MM.1S (cell line): ENCODE measurements at regions not wholly inside any gene's neighbourhood (a gene's known extent, or its start where the extent isn't known, plus 50 kb on each side); places are given as distances from the start of the nearest gene placed in this dataset.
"Not testable (repeated sequence)": the region's sequence is repeated elsewhere in the genome, so short reads cannot be mapped to it uniquely, and the experiment has no call there.

Source experiments
- DNase-seq: peaks from one replicate; pipeline ENCODE4 v3.0.0-alpha.2; 2015
- H2AFZ ChIP-seq: fragments of 300-600 bp; sonication (generic); 2 replicates; pipeline ENCODE4 v1.6.0; 2016; ENCODE audit warnings: antibody characterized with exemption, low read length
- H3F3A ChIP-seq: fragments of 300-600 bp; sonication (generic); 2 replicates; pipeline ENCODE4 v1.6.1; 2016; ENCODE audit warnings: mild to moderate bottlenecking, antibody characterized with exemption, low read length, moderate library complexity, mixed read lengths; ENCODE audit not compliant: insufficient read depth
- H3K27ac ChIP-seq: fragments of 300-600 bp; sonication (generic); 2 replicates; pipeline ENCODE4 v1.5.1; 2016; ENCODE audit warnings: mild to moderate bottlenecking, low read length
- H3K27me3 ChIP-seq: fragments of 300-600 bp; sonication (generic); replicated peaks from 2 replicates; pipeline ENCODE4 v1.6.0; 2016; ENCODE audit warnings: low read length; ENCODE audit not compliant: insufficient read depth
- H3K36me3 ChIP-seq: fragments of 300-600 bp; sonication (generic); replicated peaks from 2 replicates; pipeline ENCODE4 v1.6.1; 2016; ENCODE audit warnings: mild to moderate bottlenecking, low read length, mixed read lengths; ENCODE audit not compliant: insufficient read depth
- H3K4me1 ChIP-seq: fragments of 300-600 bp; sonication (generic); 2 replicates; pipeline ENCODE4 v1.6.1; 2016; ENCODE audit warnings: low read length, mixed read lengths
- H3K4me2 ChIP-seq: fragments of 300-600 bp; sonication (generic); 2 replicates; pipeline ENCODE4 v1.6.0; 2016; ENCODE audit warnings: low read depth, low read length
- H3K4me3 ChIP-seq: fragments of 300-600 bp; sonication (generic); 2 replicates; pipeline ENCODE4 v1.5.1; 2016; ENCODE audit warnings: low read length, mixed read lengths
- H3K79me2 ChIP-seq: fragments of 300-600 bp; sonication (generic); 2 replicates; pipeline ENCODE4 v1.6.1; 2016; ENCODE audit warnings: mixed run types, low read length, mixed read lengths
- H3K9ac ChIP-seq: fragments of 300-600 bp; sonication (generic); 2 replicates; pipeline ENCODE4 v1.6.1; 2016; ENCODE audit warnings: low read length, mixed read lengths
- H3K9me2 ChIP-seq: fragments of 300-600 bp; sonication (generic); replicated peaks from 2 replicates; pipeline ENCODE4 v1.6.1; 2016; ENCODE audit warnings: mild to moderate bottlenecking, low read length, mixed read lengths; ENCODE audit not compliant: insufficient read depth
- H3K9me3 ChIP-seq: fragments of 300-600 bp; sonication (generic); replicated peaks from 2 replicates; pipeline ENCODE4 v1.6.1; 2016; ENCODE audit warnings: mild to moderate bottlenecking, low read length, mixed read lengths; ENCODE audit not compliant: insufficient read depth
- H4K20me1 ChIP-seq: fragments of 300-600 bp; sonication (generic); 2 replicates; pipeline ENCODE4 v1.6.1; 2016; ENCODE audit warnings: mild to moderate bottlenecking, low read length, moderate library complexity, mixed read lengths; ENCODE audit not compliant: insufficient read depth
- EZH2 ChIP-seq: fragments of 300-600 bp; sonication (generic); optimal IDR thresholded peaks from 2 replicates; pipeline ENCODE3; 2017; ENCODE audit warnings: low read depth, mild to moderate bottlenecking, antibody characterized with exemption, low read length, mixed read lengths
- EZH2phosphoT487 ChIP-seq: fragments of 300-600 bp; sonication (generic); IDR thresholded peaks from 2 replicates; pipeline ENCODE4 v1.6.1; 2018; ENCODE audit warnings: antibody characterized with exemption, low read length
- TF ChIP-seq, protein P1 (sequence below): fragments of 300-600 bp; sonication (generic); IDR thresholded peaks from 2 replicates; pipeline ENCODE4 v1.5.1; 2016; ENCODE audit warnings: antibody characterized with exemption, low read length, mixed read lengths

DNA sequence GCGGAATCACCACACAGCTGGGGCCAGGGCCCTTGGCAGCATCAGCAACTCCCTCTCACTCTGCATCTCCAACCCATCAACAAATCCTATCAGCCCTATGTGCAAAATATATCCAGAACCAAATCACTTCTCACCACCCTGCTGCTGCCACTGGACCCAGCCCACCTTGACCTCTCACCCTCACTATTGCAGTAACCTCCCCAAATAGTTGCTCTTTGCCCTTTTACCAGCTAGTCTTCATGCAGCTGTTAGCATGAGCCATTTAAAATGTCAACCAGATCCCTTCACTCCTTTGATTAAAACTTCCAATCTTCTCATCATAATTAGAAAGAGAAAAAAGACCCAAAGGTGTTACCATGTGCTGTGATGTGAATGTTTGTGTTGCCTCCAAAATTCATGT is 155.7 kb upstream of the IRF2BP2 start:
- TF ChIP-seq EZH2 (no peak), EZH2phosphoT487 (no peak)
- TF ChIP-seq, protein P1, sequence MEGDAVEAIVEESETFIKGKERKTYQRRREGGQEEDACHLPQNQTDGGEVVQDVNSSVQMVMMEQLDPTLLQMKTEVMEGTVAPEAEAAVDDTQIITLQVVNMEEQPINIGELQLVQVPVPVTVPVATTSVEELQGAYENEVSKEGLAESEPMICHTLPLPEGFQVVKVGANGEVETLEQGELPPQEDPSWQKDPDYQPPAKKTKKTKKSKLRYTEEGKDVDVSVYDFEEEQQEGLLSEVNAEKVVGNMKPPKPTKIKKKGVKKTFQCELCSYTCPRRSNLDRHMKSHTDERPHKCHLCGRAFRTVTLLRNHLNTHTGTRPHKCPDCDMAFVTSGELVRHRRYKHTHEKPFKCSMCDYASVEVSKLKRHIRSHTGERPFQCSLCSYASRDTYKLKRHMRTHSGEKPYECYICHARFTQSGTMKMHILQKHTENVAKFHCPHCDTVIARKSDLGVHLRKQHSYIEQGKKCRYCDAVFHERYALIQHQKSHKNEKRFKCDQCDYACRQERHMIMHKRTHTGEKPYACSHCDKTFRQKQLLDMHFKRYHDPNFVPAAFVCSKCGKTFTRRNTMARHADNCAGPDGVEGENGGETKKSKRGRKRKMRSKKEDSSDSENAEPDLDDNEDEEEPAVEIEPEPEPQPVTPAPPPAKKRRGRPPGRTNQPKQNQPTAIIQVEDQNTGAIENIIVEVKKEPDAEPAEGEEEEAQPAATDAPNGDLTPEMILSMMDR: no peak
- no peaks in the 10 kb centered on the region for H3K27me3 ChIP-seq
- no peaks in the 10 kb centered on the region for H3K79me2 ChIP-seq
- H2AFZ ChIP-seq: no peak overlapping the region
- no peak for DNase-seq
- H4K20me1 ChIP-seq: no peaks in the 10 kb centered on the region
- H3K9me3 ChIP-seq: no peaks in the 10 kb centered on the region
- H3K9ac ChIP-seq: no peak overlapping the region
- no peak overlapping the region for H3K27ac ChIP-seq
- no peaks in the 10 kb centered on the region for H3K9me2 ChIP-seq
- no peak overlapping the region for H3K4me2 ChIP-seq
- no peaks in the 10 kb centered on the region for H3F3A ChIP-seq
- H3K36me3 ChIP-seq: no peaks in the 10 kb centered on the region
- H3K4me1 ChIP-seq: peaks cover 15% of the 10 kb centered on the region
- H3K4me3 ChIP-seq: no peak overlapping the region

DNA sequence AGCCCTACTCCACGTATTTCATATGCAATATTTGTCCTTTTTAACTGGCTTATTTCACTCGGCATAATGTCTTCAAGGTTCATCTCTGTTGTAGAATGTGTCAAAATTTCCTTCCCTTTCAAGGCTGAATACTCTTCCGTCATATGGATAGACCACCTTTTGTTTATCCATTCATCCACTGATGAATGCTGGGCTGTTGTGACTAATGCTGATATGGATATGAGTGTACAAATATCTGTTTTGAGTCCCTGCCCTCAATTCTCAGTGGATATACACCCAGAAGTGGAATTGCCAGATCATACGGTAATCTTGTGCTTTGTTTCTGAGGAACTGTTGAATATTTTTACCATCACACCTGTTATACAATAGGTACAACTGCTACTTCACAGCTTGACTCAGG is 155.2 kb upstream of the IRF2BP2 start:
- H3K36me3 ChIP-seq: no peaks in the 10 kb centered on the region
- H3K9me3 ChIP-seq: no peaks in the 10 kb centered on the region
- H3K4me3 ChIP-seq: no peak overlapping the region
- no peaks in the 10 kb centered on the region for H3K9me2 ChIP-seq
- DNase-seq: no peak
- H4K20me1 ChIP-seq: no peaks in the 10 kb centered on the region
- no peak overlapping the region for H3K27ac ChIP-seq
- TF ChIP-seq EZH2phosphoT487 (no peak), EZH2 (no peak)
- TF ChIP-seq, protein P1: no peak
- H3K9ac ChIP-seq: no peak overlapping the region
- H3K27me3 ChIP-seq: no peaks in the 10 kb centered on the region
- H3K4me1 ChIP-seq: peaks cover 13% of the 10 kb centered on the region
- H3K79me2 ChIP-seq: no peaks in the 10 kb centered on the region
- no peak overlapping the region for H3K4me2 ChIP-seq
- no peaks in the 10 kb centered on the region for H3F3A ChIP-seq
- H2AFZ ChIP-seq: no peak overlapping the region

DNA sequence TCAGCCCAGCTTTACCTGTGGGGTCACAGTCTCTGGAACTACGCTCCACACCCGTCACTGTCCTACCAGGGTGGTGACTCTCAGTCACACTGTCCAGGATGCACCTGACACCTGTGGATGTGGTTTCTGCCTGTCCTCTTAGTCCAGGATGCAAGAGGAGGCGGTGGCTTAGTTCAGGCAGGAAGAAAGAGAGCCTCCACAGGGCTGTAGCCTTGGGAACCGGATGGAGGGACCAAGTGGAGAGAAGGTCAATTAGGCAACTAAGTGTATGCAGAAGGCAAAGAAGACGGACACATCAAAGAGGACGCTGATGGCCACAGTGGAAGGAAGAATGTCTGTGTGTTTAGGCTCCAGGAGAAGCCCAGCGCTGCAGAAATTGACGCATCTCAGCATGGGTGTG is 153.9 kb upstream of the IRF2BP2 start:
- peaks cover 13% of the 10 kb centered on the region for H3K4me1 ChIP-seq
- no peaks in the 10 kb centered on the region for H3K27me3 ChIP-seq
- H4K20me1 ChIP-seq: no peaks in the 10 kb centered on the region
- TF ChIP-seq EZH2phosphoT487 (no peak), EZH2 (no peak)
- TF ChIP-seq, protein P1: no peak
- peak; percentile 40 for DNase-seq
- H3K9me3 ChIP-seq: no peaks in the 10 kb centered on the region
- H3K36me3 ChIP-seq: no peaks in the 10 kb centered on the region
- H3K79me2 ChIP-seq: no peaks in the 10 kb centered on the region
- no peaks in the 10 kb centered on the region for H3K9me2 ChIP-seq
- H3K4me2 ChIP-seq: no peak overlapping the region
- H2AFZ ChIP-seq: no peak overlapping the region
- H3K4me3 ChIP-seq: no peak overlapping the region
- no peak overlapping the region for H3K27ac ChIP-seq
- H3F3A ChIP-seq: no peaks in the 10 kb centered on the region
- H3K9ac ChIP-seq: no peak overlapping the region

DNA sequence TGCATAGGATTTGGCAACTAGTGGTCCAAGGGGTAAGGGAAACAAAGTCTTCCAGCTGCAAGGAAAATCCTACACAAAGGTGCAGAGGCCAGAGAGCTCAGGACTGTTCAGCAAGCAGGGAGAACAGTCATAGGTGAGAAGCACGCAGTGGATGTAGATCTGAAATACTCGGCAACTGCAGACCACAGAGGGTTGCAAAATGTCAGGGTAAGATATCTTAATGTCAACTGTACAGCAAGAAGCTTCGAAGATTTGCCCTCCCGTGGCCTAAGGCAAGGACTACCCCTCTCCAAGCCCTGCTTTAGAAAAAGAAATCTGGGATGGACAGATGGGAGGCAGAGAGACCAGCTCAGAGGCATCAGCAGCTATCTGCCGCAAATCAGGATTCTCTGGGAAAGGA is 153.4 kb upstream of the IRF2BP2 start:
- H3K36me3 ChIP-seq: no peaks in the 10 kb centered on the region
- no peak for TF ChIP-seq EZH2phosphoT487
- TF ChIP-seq EZH2: no peak
- TF ChIP-seq, protein P1: no peak
- H2AFZ ChIP-seq: no peak overlapping the region
- H3K27ac ChIP-seq: no peak overlapping the region
- no peaks in the 10 kb centered on the region for H3K27me3 ChIP-seq
- no peak overlapping the region for H3K9ac ChIP-seq
- no peaks in the 10 kb centered on the region for H3K79me2 ChIP-seq
- no peaks in the 10 kb centered on the region for H3F3A ChIP-seq
- H3K9me2 ChIP-seq: no peaks in the 10 kb centered on the region
- H3K4me3 ChIP-seq: no peak overlapping the region
- no peak overlapping the region for H3K4me2 ChIP-seq
- H3K9me3 ChIP-seq: no peaks in the 10 kb centered on the region
- no peaks in the 10 kb centered on the region for H4K20me1 ChIP-seq
- no peak for DNase-seq
- peaks cover 13% of the 10 kb centered on the region for H3K4me1 ChIP-seq

DNA sequence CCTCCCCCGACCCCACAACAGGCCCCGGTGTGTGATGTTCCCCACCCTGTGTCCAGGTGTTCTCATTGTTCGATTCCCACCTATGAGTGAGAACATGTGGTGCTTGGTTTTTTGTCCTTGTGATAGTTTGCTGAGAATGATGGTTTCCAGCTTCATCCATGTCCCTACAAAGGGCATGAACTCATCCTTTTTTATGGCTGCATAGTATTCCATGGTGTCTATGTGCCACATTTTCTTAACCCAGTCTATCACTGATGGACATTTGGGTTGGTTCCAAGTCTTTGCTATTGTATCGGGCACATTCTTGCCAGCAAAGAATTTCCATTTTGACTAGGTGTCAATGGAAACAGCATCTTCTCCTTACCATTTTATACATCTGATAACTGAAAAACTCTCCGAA is 152.1 kb upstream of the IRF2BP2 start:
- H3K4me2 ChIP-seq, H3K9me2 ChIP-seq, H3K27ac ChIP-seq, H3K9me3 ChIP-seq, DNase-seq, H3K9ac ChIP-seq, H4K20me1 ChIP-seq, H3K79me2 ChIP-seq, H3F3A ChIP-seq, H3K36me3 ChIP-seq, H3K27me3 ChIP-seq, H2AFZ ChIP-seq, H3K4me3 ChIP-seq: not testable (repeated sequence)
- H3K4me1 ChIP-seq: peaks cover 13% of the 10 kb centered on the region
